Fibroblast of gingiva (primary cell): ENCODE measurements at regions not wholly inside any gene's neighbourhood (a gene's known extent, or its start where the extent isn't known, plus 50 kb on each side); places are given as distances from the start of the nearest gene placed in this dataset.

Source experiments
- DNase-seq: peaks from one replicate; pipeline ENCODE4 v3.0.0-alpha.2; 2011; ENCODE audit warnings: low read depth

- no peak for DNase-seq
Measured at GRCh38 chr4:144574000-144574399, 72.0 kb upstream of the HHIP start.

GRCh38 chr4:144574509-144574908, 71.4 kb upstream of the HHIP start:
- DNase-seq = no peak

GRCh38 chr4:144575181-144575580, 70.8 kb upstream of the HHIP start:
- peak; percentile 70 for DNase-seq

GRCh38 chr4:144578681-144579080, 67.3 kb upstream of the HHIP start:
- DNase-seq = no peak

GRCh38 chr4:144579411-144580030, 66.4 kb upstream of the HHIP start:
- DNase-seq = peak; percentile 20

- no peak for DNase-seq
Measured at GRCh38 chr4:144580430-144580829, 65.5 kb upstream of the HHIP start.

GRCh38 chr4:144582105-144582850, 63.7 kb upstream of the HHIP start:
- DNase-seq = no peak

- DNase-seq = peak; percentile 3
Measured at GRCh38 chr4:144582975-144583374, 63.0 kb upstream of the HHIP start.

GRCh38 chr4:144583658-144584057, 62.3 kb upstream of the HHIP start:
- peak; percentile 65 for DNase-seq

GRCh38 chr4:144584428-144584827, 61.5 kb upstream of the HHIP start:
- no peak for DNase-seq

GRCh38 chr4:144589512-144589911, 56.4 kb upstream of the HHIP start:
- DNase-seq = no peak

- no peak for DNase-seq
Measured at GRCh38 chr4:144590020-144590419, 55.9 kb upstream of the HHIP start.

GRCh38 chr4:144591401-144591800, 54.6 kb upstream of the HHIP start:
- DNase-seq = peak; percentile 76

GRCh38 chr4:144592264-144592663, 53.7 kb upstream of the HHIP start:
- DNase-seq = no peak

- DNase-seq = no peak
Measured at GRCh38 chr4:144594471-144594986, 51.4 kb upstream of the HHIP start.

- no peak for DNase-seq
Measured at GRCh38 chr4:144595681-144596080, 50.3 kb upstream of the HHIP start.
